ENCODE measurements at regions not wholly inside any gene's neighbourhood (a gene's known extent, or its start where the extent isn't known, plus 50 kb on each side); places are given as distances from the start of the nearest gene placed in this dataset.

GRCh38 chr5:88610586-88610985 is 272.4 kb downstream of the MEF2C start:
- no peaks in the 10 kb centered on the region for H3K4me1 ChIP-seq (ENCODE audit: control insufficient read depth, extremely low read depth, insufficient read depth, low read length)
- H3K79me2 ChIP-seq (ENCODE audit: control insufficient read depth, insufficient read depth, low read length), result no peaks in the 10 kb centered on the region
- TF ChIP-seq EZH2 (IDR thresholded peaks at IDR 0.05; ENCODE audit: low read length, missing control alignments), result no peak
- no peak for TF ChIP-seq CTCF (conservative IDR thresholded peaks at IDR 0.05 in 1 of 2, IDR thresholded peaks at IDR 0.05 in 1 of 2; ENCODE audit: low read depth in 1 of 2, low read length in 2 of 2)
- H4K20me1 ChIP-seq (ENCODE audit: control insufficient read depth, extremely low read depth, insufficient read depth, low read length), result no peaks in the 10 kb centered on the region
- no peak overlapping the region for H3K4me3 ChIP-seq (replicated peaks in 1 of 4; ENCODE audit: control extremely low read depth in 1 of 4, insufficient read depth in 1 of 4, low read depth in 3 of 4, low read length in 4 of 4)
- no peak overlapping the region for H2AFZ ChIP-seq (ENCODE audit: low read length)
- DNase-seq (ENCODE audit: low read depth in 2 of 2), result peak in 1 of 2 donors; percentile 2
- H3K4me2 ChIP-seq (ENCODE audit: extremely low read depth, insufficient read depth, low read length), result no peak overlapping the region
- no peaks in the 10 kb centered on the region for H3K36me3 ChIP-seq (ENCODE audit: control insufficient read depth, insufficient read depth, low read length)
- H3K9ac ChIP-seq (ENCODE audit: insufficient read depth, low read length), result no peak overlapping the region
- no peaks in the 10 kb centered on the region for H3K27me3 ChIP-seq (ENCODE audit: control insufficient read depth, insufficient read depth, low read length)
- H3K27ac ChIP-seq (ENCODE audit: insufficient read depth, low read length), result no peak overlapping the region
- H3K9me3 ChIP-seq (ENCODE audit: control insufficient read depth, insufficient read depth, low read depth, low read length), result no peaks in the 10 kb centered on the region

- Histone ChIP-seq H3K4me2 (ENCODE audit: extremely low read depth, insufficient read depth, low read length) (no peak overlapping the region), H3K9me3 (ENCODE audit: control insufficient read depth, insufficient read depth, low read depth, low read length) (no peaks in the 10 kb centered on the region), H2AFZ (ENCODE audit: low read length) (no peak overlapping the region), H3K27me3 (ENCODE audit: control insufficient read depth, insufficient read depth, low read length) (no peaks in the 10 kb centered on the region), H3K9ac (ENCODE audit: insufficient read depth, low read length) (no peak overlapping the region), H3K4me3 (replicated peaks in 1 of 4; ENCODE audit: control extremely low read depth in 1 of 4, insufficient read depth in 1 of 4, low read depth in 3 of 4, low read length in 4 of 4) (no peak overlapping the region), H3K27ac (ENCODE audit: insufficient read depth, low read length) (no peak overlapping the region), H3K79me2 (ENCODE audit: control insufficient read depth, insufficient read depth, low read length) (no peaks in the 10 kb centered on the region), H4K20me1 (ENCODE audit: control insufficient read depth, extremely low read depth, insufficient read depth, low read length) (no peaks in the 10 kb centered on the region), H3K4me1 (ENCODE audit: control insufficient read depth, extremely low read depth, insufficient read depth, low read length) (no peaks in the 10 kb centered on the region), H3K36me3 (ENCODE audit: control insufficient read depth, insufficient read depth, low read length) (no peaks in the 10 kb centered on the region)
- no peak for TF ChIP-seq EZH2 (IDR thresholded peaks at IDR 0.05; ENCODE audit: low read length, missing control alignments)
- TF ChIP-seq CTCF (conservative IDR thresholded peaks at IDR 0.05 in 1 of 2, IDR thresholded peaks at IDR 0.05 in 1 of 2; ENCODE audit: low read depth in 1 of 2, low read length in 2 of 2), result no peak
- no peak for DNase-seq (ENCODE audit: low read depth in 2 of 2)
Measured at GRCh38 chr5:88607492-88607891, 275.5 kb downstream of the MEF2C start.

- no peak overlapping the region for H2AFZ ChIP-seq (ENCODE audit: low read length)
- TF ChIP-seq EZH2 (IDR thresholded peaks at IDR 0.05; ENCODE audit: low read length, missing control alignments) (no peak), CTCF (conservative IDR thresholded peaks at IDR 0.05 in 1 of 2, IDR thresholded peaks at IDR 0.05 in 1 of 2; ENCODE audit: low read depth in 1 of 2, low read length in 2 of 2) (no peak)
- no peaks in the 10 kb centered on the region for H3K36me3 ChIP-seq (ENCODE audit: control insufficient read depth, insufficient read depth, low read length)
- H3K4me2 ChIP-seq (ENCODE audit: extremely low read depth, insufficient read depth, low read length), result no peak overlapping the region
- no peaks in the 10 kb centered on the region for H3K4me1 ChIP-seq (ENCODE audit: control insufficient read depth, extremely low read depth, insufficient read depth, low read length)
- H3K9me3 ChIP-seq (ENCODE audit: control insufficient read depth, insufficient read depth, low read depth, low read length), result no peaks in the 10 kb centered on the region
- no peak overlapping the region for H3K27ac ChIP-seq (ENCODE audit: insufficient read depth, low read length)
- H4K20me1 ChIP-seq (ENCODE audit: control insufficient read depth, extremely low read depth, insufficient read depth, low read length), result no peaks in the 10 kb centered on the region
- DNase-seq (ENCODE audit: low read depth in 2 of 2), result no peak
- H3K27me3 ChIP-seq (ENCODE audit: control insufficient read depth, insufficient read depth, low read length), result no peaks in the 10 kb centered on the region
- H3K9ac ChIP-seq (ENCODE audit: insufficient read depth, low read length), result no peak overlapping the region
- no peaks in the 10 kb centered on the region for H3K79me2 ChIP-seq (ENCODE audit: control insufficient read depth, insufficient read depth, low read length)
- H3K4me3 ChIP-seq (replicated peaks in 1 of 4; ENCODE audit: control extremely low read depth in 1 of 4, insufficient read depth in 1 of 4, low read depth in 3 of 4, low read length in 4 of 4), result no peak overlapping the region
Measured at GRCh38 chr5:88606626-88607025, 276.4 kb downstream of the MEF2C start.

All from fibroblast of lung (primary cell).